H9 (cell line): ENCODE measurements at regions not wholly inside any gene's neighbourhood (a gene's known extent, or its start where the extent isn't known, plus 50 kb on each side); places are given as distances from the start of the nearest gene placed in this dataset.

Source experiments
- DNase-seq: peaks from one replicate; pipeline ENCODE4 v3.0.0-alpha.2; 2017
- H2AFZ ChIP-seq: one replicate; pipeline ENCODE4 v1.6.1; 2013; ENCODE audit warnings: mild to moderate bottlenecking, low read length, control low read depth, moderate library complexity
- H2AK5ac ChIP-seq: 2 replicates; pipeline ENCODE4 v1.6.1; 2013; ENCODE audit warnings: low read length, control low read depth, mixed read lengths; ENCODE audit not compliant: insufficient read length
- H2BK120ac ChIP-seq: one replicate; pipeline ENCODE4 v1.6.1; 2013; ENCODE audit warnings: low read depth, mild to moderate bottlenecking, low read length, control low read depth, inconsistent platforms; ENCODE audit not compliant: poor library complexity, severe bottlenecking
- H2BK12ac ChIP-seq: 2 replicates; pipeline ENCODE4 v1.6.1; 2013; ENCODE audit warnings: low read length, control low read depth, mixed read lengths, low read depth; ENCODE audit not compliant: insufficient read length
- H2BK15ac ChIP-seq: 2 replicates; pipeline ENCODE4 v1.6.1; 2013; ENCODE audit warnings: low read depth, low read length, control low read depth
- H2BK20ac ChIP-seq: one replicate; pipeline ENCODE4 v1.6.1; 2013; ENCODE audit warnings: low read depth, mild to moderate bottlenecking, low read length, control low read depth, inconsistent platforms; ENCODE audit not compliant: poor library complexity, severe bottlenecking
- H2BK5ac ChIP-seq: 2 replicates; pipeline ENCODE4 v1.6.1; 2013; ENCODE audit warnings: low read length, control low read depth, mixed read lengths; ENCODE audit not compliant: insufficient read length
- H3K14ac ChIP-seq: 2 replicates; pipeline ENCODE4 v1.6.1; 2013; ENCODE audit warnings: low read length, control low read depth; ENCODE audit not compliant: insufficient read depth
- H3K18ac ChIP-seq: 2 replicates; pipeline ENCODE4 v1.6.1; 2013; ENCODE audit warnings: low read depth, mild to moderate bottlenecking, mixed read lengths, low read length, control low read depth; ENCODE audit not compliant: insufficient read length
- H3K23ac ChIP-seq: 2 replicates; pipeline ENCODE4 v1.6.1; 2013; ENCODE audit warnings: low read length, control low read depth, mixed read lengths, low read depth; ENCODE audit not compliant: insufficient read length
- H3K23me2 ChIP-seq: 2 replicates; pipeline ENCODE4 v1.6.1; 2013; ENCODE audit warnings: low read depth, mild to moderate bottlenecking, mixed read lengths, low read length, control low read depth; ENCODE audit not compliant: insufficient read length, poor library complexity, severe bottlenecking
- H3K27ac ChIP-seq: 2 replicates; pipeline ENCODE4 v1.5.1; 2013; ENCODE audit warnings: low read length, control low read depth, mixed read lengths, low read depth; ENCODE audit not compliant: insufficient read length
- H3K27me3 ChIP-seq: 2 replicates; pipeline ENCODE4 v1.6.1; 2013; ENCODE audit warnings: low read length, control low read depth, inconsistent platforms; ENCODE audit not compliant: insufficient read depth
- H3K4ac ChIP-seq: 2 replicates; pipeline ENCODE4 v1.6.1; 2013; ENCODE audit warnings: low read depth, mild to moderate bottlenecking, control low read depth, inconsistent platforms, low read length, moderate library complexity
- H3K4me1 ChIP-seq: 2 replicates; pipeline ENCODE4 v1.6.1; 2013; ENCODE audit warnings: low read length, control low read depth, inconsistent platforms; ENCODE audit not compliant: insufficient read depth
- H3K4me2 ChIP-seq: 2 replicates; pipeline ENCODE4 v1.6.1; 2013; ENCODE audit warnings: low read length, control low read depth, mixed read lengths; ENCODE audit not compliant: insufficient read length, insufficient read depth
- H3K56ac ChIP-seq: 2 replicates; pipeline ENCODE4 v1.6.1; 2013; ENCODE audit warnings: low read depth, mild to moderate bottlenecking, mixed read lengths, low read length, control low read depth; ENCODE audit not compliant: insufficient read length
- H3K79me1 ChIP-seq: 2 replicates; pipeline ENCODE4 v1.6.1; 2013; ENCODE audit warnings: low read depth, mild to moderate bottlenecking, moderate library complexity, low read length, control low read depth, inconsistent platforms; ENCODE audit not compliant: insufficient read depth, poor library complexity, severe bottlenecking
- H3K79me2 ChIP-seq: 2 replicates; pipeline ENCODE4 v1.6.1; 2013; ENCODE audit warnings: low read length, control low read depth, inconsistent platforms; ENCODE audit not compliant: insufficient read depth
- H3K9ac ChIP-seq: 2 replicates; pipeline ENCODE4 v1.6.1; 2013; ENCODE audit warnings: low read length, control low read depth, mixed read lengths; ENCODE audit not compliant: insufficient read length; ENCODE audit errors: extremely low read depth
- H3K9me3 ChIP-seq: one replicate; pipeline ENCODE4 v1.6.1; 2013; ENCODE audit warnings: low read depth, low read length, inconsistent platforms; ENCODE audit not compliant: control insufficient read depth
- H3T11ph ChIP-seq: one replicate; pipeline ENCODE4 v1.6.1; 2013; ENCODE audit warnings: mild to moderate bottlenecking, low read length, control low read depth, inconsistent platforms
- H4K20me1 ChIP-seq: one replicate; pipeline ENCODE4 v1.6.1; 2013; ENCODE audit not compliant: control insufficient read depth, insufficient read length, insufficient read depth
- H4K5ac ChIP-seq: 2 replicates; pipeline ENCODE4 v1.6.1; 2013; ENCODE audit warnings: low read depth, mild to moderate bottlenecking, mixed read lengths, low read length, control low read depth; ENCODE audit not compliant: insufficient read length
- H4K8ac ChIP-seq: replicated peaks from 2 replicates; pipeline ENCODE4 v1.6.1; 2013; ENCODE audit warnings: low read length, control low read depth, mixed read lengths, low read depth; ENCODE audit not compliant: insufficient read length
- H4K91ac ChIP-seq: 2 replicates; pipeline ENCODE4 v1.6.1; 2013; ENCODE audit warnings: low read depth, mild to moderate bottlenecking, moderate library complexity, mixed read lengths, low read length, control low read depth; ENCODE audit not compliant: insufficient read length
- H3K27ac Mint-ChIP-seq, 3 experiments: 2 replicates in 2 of 3; 3 replicates in 1 of 3; pipeline ENCODE4 v1.8.0; 2020 to 2021; ENCODE audit warnings: mixed read lengths in 3 of 3, mild to moderate bottlenecking in 1 of 3, moderate library complexity in 1 of 3
- H3K27me3 Mint-ChIP-seq: 2 replicates; pipeline ENCODE4 v1.8.0; 2021; ENCODE audit warnings: low read depth, mild to moderate bottlenecking, moderate library complexity, mixed read lengths
- H3K36me3 Mint-ChIP-seq, 3 experiments: 2 replicates in 2 of 3; 3 replicates in 1 of 3; pipeline ENCODE4 v1.8.0; 2020 to 2021; ENCODE audit warnings: low read depth in 3 of 3, mixed read lengths in 3 of 3; ENCODE audit not compliant: insufficient read depth in 1 of 3
- H3K4me1 Mint-ChIP-seq, 2 experiments: 2 replicates each; pipeline ENCODE4 v1.8.0; 2020; ENCODE audit warnings: mixed read lengths in 2 of 2
- H3K4me3 Mint-ChIP-seq, 2 experiments: 2 replicates in 1 of 2; 3 replicates in 1 of 2; pipeline ENCODE4 v1.8.0; 2020 to 2021; ENCODE audit warnings: mild to moderate bottlenecking in 2 of 2, mixed read lengths in 2 of 2, moderate library complexity in 1 of 2
- H3K9me3 Mint-ChIP-seq, 2 experiments: 2 replicates in 1 of 2; 3 replicates in 1 of 2; pipeline ENCODE4 v1.8.0; 2020; ENCODE audit warnings: mild to moderate bottlenecking in 2 of 2, mixed read lengths in 2 of 2, moderate library complexity in 1 of 2
- CTCF ChIP-seq: fragments of 200-600 bp; sonication (generic); conservative IDR thresholded peaks from 3 replicates; pipeline ENCODE4 v1.8.0; 2021; ENCODE audit warnings: antibody characterized with exemption, mild to moderate bottlenecking
- WGBS: extraction: QIAGEN DNeasy Blood & Tissue Kit; methylation state at CpG from one replicate; pipeline ENCODE4 v1.1.7; 2013; ENCODE audit warnings: missing lambda C conversion rate, low lambda C conversion rate, mixed read lengths; ENCODE audit not compliant: insufficient read length; ENCODE audit errors: extremely low coverage; 5-methylcytosine and 5-hydroxymethylcytosine counted together

- TF ChIP-seq CTCF: no peak
- Mint-ChIP-seq H3K4me1 (peaks cover 6 to 13% of the 10 kb centered on the region in 2 experiments), H3K9me3 (peaks cover 3 to 6% of the 10 kb centered on the region in 2 experiments; a peak in 4 of 5 replicates), H3K27me3 (no peaks in the 10 kb centered on the region), H3K36me3 (peaks cover 0 to 7% (median 2%) of the 10 kb centered on the region in 3 experiments; a peak in 3 of 7 replicates), H3K27ac (no peak overlapping the region), H3K4me3 (no peak overlapping the region)
- H3K23me2 ChIP-seq: no peaks in the 10 kb centered on the region
- no peak overlapping the region for H4K8ac ChIP-seq
- H2BK120ac ChIP-seq: no peak overlapping the region
- no peak overlapping the region for H3K4me2 ChIP-seq
- H4K91ac ChIP-seq: no peak overlapping the region
- H4K5ac ChIP-seq: no peak overlapping the region
- no peak overlapping the region for H3T11ph ChIP-seq
- H3K4ac ChIP-seq: no peak overlapping the region
- H3K9ac ChIP-seq: no peak overlapping the region
- no peaks in the 10 kb centered on the region for H3K79me1 ChIP-seq
- no peak overlapping the region for H3K56ac ChIP-seq
- no peak for DNase-seq
- H3K27me3 ChIP-seq: no peaks in the 10 kb centered on the region
- no CpG with 5 or more reads among the region's 1 CpG for WGBS
- H2AFZ ChIP-seq: no peak overlapping the region
- H3K9me3 ChIP-seq: no peaks in the 10 kb centered on the region
- H2BK12ac ChIP-seq: no peak overlapping the region
- H3K18ac ChIP-seq: no peak overlapping the region
- no peak overlapping the region for H3K27ac ChIP-seq
- H3K79me2 ChIP-seq: no peaks in the 10 kb centered on the region
- H2BK15ac ChIP-seq: no peak overlapping the region
- H3K4me1 ChIP-seq: no peaks in the 10 kb centered on the region
- no peak overlapping the region for H3K23ac ChIP-seq
- H2BK5ac ChIP-seq: no peak overlapping the region
- H3K14ac ChIP-seq: no peak overlapping the region
- no peaks in the 10 kb centered on the region for H4K20me1 ChIP-seq
- H2BK20ac ChIP-seq: no peak overlapping the region
- H2AK5ac ChIP-seq: no peak overlapping the region
Measured at GRCh38 chr10:90420637-90421318, 437.1 kb downstream of the HTR7 start.
